GM19193 (cell line): ENCODE measurements at regions not wholly inside any gene's neighbourhood (a gene's known extent, or its start where the extent isn't known, plus 50 kb on each side); places are given as distances from the start of the nearest gene placed in this dataset.

Source experiments
- POLR2A ChIP-seq: IDR thresholded peaks from 4 replicates; pipeline ENCODE4 v1.6.1; 2011; ENCODE audit not compliant: insufficient read depth, insufficient read length; ENCODE audit errors: extremely low read depth

DNA sequence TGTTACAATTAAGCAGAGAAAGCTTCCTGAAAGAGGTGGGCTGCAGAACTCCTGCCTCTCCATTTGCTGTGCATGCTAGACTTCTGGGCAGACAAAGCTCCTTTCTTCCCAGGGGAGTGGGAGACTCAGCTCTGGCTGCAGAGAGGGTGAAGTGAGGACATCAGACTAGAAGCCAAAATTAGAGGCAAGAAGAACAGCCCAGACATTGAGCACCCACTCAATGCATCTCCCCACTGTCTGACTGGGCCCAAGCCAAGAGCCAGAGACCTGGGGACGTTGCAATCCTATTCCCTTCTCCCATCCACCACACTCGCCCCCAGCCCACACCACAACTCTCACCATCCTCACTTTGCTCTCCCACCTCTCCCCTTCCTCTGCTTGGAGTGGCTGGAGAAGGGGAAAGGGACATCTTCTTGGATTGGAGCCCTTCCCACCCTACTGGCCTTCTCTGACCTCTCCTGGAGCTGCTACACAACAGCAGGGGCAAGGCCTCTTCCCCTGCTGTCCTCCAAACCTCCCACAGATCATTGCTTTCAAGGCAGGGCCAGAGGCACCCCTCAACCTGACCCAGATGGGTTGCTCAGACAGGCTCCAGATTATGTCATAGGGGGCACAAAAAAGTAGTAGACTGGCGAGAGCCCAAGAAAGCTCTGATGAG is 477.7 kb upstream of the CADM1 start:
- TF ChIP-seq POLR2A, result no peak

DNA sequence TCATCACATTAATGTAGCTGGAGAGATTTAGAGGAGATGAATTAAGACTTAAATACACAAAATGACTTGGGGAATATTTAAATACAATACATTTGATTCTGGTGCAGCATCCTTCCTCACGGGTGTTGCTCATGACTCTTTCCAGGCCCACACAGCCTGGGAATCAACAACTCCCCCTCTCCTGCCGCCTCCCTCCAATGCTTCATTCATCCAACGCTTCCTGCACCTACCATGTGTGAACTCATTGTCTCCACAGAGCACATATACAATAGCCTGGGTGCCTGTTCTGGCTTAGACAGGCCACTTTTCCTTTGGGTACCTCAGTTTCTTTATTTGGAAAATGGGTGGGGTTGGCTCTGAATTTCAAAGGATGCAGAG is 476.9 kb upstream of the CADM1 start:
- no peak for TF ChIP-seq POLR2A

DNA sequence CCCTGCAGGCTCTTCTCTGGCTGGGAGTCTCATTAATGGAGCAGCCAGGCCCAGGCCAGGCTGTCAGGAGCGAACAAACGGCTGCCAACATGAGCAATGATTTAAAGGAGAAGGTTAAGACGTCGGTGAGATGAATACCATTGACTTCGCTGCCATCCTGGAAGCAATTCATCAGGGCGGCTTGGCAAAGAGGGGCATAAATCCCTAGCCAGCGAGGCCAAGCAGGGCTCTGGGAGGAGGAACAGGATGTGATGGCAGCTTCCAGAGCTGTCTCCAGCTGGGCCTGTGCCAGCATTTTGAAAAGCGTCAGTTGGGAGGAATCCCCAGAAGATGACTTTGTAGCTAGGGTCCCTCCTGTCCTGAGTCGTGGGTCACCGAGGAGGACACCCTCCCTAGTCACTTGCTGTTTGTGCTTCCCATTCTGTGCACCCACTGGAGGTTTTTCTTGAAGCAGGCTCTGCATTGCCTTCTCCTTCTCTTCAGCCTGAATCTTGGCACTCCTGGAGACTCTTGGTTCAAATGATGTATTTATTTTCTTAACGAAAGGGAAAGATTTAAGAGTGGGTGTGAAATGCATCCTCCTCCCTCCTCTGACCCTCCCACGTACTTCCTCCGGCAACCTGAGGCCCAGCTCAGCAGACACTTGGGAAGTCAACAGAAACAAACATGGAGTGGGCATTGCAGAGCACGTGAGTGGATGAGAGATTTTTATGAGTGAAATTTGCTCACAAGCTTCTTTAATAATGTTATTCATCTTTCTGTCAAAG is 476.3 kb upstream of the CADM1 start:
- TF ChIP-seq POLR2A, result no peak

DNA sequence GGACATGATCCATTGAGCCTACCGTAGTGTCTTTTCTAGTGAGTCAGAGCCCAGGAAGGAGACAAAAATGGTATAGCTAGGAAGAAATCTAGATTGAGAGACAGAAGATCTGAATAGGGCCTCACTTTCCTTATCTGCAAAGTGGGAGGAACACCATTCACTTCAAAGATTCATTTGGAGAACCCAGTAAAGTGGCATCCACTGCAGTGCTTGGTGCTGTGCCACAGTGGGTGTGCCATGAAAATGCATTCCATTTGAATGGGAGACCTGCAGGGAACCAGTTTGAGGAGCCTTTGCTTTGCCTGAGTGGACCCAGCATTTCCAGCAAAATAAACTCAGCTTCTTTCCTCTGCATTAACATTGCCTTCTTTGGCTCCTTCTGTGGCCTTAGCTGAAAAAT is 470.5 kb upstream of the CADM1 start:
- TF ChIP-seq POLR2A, result no peak

DNA sequence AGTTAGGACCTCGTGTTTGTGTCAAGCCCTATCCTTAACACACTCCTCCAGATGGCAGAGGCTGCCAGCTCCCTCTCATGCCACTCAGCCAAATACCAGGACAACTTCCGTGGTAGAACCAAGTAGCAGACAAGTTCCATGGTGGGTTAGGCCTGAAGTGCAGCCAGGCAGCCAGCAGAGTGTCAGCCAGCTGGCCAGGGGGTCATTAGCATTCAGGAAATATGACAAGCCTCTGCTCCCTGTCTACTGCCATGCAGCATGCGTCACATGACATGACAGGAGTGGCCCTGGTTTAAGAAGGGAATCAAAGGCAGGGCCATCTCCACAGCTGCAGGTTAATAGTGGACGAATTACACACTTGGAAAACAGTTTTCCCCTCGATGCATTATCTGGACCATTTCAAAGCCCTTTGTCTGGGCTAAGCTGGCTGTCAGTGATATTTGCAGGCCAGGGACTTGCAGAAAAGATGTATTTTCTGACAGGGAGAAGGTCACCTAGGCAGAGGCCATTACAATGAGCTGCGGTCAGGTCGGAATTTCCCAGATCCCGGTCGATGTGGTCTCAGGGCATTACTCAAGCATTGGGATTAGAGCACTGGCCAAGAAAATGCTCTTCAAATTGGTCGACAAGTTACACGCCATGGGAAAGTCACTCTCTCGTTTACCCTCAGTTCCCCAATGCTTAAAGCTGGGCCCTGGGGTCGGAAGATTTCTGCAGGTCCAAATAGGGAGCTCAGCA is 461.7 kb upstream of the CADM1 start:
- TF ChIP-seq POLR2A, result no peak

DNA sequence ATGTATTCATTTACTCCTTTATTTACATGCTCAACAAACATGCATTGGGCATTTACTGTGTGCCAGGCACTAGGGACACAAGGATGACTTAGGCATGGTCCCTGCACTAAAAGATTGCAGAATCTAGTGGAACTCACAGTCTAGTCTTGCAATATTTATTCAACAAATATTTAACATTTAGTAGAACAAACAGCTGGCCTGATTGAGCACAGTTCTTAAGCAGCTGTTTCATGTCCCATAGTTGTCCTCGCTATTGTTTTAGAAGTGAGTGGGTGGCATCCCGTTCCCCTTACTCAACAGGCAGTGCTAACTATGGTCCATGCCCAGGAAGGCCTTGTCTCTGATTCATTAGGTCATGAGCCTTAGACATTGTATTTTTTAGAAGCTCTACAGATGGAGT is 459.9 kb upstream of the CADM1 start:
- TF ChIP-seq POLR2A, result no peak

DNA sequence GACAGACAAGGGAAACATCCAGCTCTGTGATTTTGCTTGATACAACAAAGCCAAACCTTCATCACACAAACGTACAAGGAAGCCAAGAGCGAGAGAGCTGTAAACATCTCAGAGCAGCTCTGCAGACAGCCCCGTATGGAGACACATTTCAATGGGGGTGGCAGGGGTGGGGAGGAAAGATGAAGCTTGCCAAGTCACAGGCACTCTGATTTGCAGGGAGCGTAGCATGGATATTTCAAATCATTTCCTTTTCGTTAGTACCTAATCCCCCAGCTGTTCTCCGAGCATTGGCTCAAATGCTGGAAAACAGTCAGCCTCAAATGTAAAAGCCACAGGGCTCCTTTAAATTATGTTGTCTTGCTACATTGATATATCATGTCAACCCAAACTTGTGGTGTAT is 458.9 kb upstream of the CADM1 start:
- no peak for TF ChIP-seq POLR2A

DNA sequence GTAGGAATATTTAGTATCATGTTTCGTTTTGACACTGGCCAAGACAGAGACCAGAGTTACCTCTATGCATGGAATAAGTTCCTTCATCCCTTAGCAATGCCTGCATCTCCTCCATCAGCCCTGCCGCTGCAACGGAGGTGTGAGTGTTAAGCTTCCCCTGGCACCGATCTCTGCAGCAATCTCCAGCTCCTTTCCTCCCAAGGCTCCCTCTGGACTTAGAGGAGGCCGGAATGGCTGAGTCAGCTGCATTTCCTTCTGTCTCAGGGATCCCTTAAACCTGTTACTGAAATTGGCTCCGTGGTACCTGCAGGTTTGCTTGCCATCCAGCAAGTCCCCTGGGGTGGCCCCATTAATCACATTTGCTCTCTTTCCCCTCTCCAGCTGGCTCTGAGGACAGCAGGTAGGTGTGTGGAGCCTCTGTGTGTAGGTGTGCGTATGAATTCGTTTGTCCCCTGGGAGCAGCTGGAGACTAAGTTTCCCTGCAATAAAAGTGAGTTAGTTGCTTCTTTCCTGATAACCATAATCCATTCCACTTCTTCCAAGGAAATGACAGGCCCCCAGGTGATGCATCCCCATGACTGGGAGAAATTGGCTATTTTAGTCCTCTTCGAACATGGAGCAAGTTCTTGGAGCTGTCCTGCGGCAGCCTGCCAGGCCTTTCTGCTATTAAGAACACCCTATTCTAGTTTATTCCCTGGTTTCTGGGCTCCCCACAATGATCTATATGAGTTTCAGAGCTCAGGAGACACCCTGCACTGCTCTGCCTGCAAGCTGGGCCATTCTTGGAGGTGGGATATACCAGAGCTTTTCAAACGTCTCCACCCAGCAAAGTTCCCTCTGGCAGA is 457.2 kb upstream of the CADM1 start:
- no peak for TF ChIP-seq POLR2A

DNA sequence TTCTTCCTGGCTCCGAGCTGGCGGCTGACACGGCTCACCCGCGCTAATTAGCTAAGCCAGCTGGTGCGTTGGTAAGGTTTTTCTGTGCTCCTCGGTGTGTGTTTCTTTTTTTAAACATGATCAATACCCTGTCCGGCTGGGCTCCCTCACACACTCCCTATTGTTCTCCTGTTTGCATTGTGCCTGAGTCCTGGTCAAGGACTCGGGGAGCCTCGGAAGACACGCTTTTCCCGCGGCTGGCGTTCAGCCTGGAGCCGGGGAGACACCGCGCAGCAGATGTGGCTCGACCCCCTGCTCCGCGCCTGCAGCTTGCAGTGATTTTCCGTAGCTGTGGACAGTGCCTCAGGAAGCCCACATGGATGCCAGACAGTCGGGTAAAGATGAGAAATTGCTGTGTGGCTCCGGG is 454.9 kb upstream of the CADM1 start:
- TF ChIP-seq POLR2A, result no peak

DNA sequence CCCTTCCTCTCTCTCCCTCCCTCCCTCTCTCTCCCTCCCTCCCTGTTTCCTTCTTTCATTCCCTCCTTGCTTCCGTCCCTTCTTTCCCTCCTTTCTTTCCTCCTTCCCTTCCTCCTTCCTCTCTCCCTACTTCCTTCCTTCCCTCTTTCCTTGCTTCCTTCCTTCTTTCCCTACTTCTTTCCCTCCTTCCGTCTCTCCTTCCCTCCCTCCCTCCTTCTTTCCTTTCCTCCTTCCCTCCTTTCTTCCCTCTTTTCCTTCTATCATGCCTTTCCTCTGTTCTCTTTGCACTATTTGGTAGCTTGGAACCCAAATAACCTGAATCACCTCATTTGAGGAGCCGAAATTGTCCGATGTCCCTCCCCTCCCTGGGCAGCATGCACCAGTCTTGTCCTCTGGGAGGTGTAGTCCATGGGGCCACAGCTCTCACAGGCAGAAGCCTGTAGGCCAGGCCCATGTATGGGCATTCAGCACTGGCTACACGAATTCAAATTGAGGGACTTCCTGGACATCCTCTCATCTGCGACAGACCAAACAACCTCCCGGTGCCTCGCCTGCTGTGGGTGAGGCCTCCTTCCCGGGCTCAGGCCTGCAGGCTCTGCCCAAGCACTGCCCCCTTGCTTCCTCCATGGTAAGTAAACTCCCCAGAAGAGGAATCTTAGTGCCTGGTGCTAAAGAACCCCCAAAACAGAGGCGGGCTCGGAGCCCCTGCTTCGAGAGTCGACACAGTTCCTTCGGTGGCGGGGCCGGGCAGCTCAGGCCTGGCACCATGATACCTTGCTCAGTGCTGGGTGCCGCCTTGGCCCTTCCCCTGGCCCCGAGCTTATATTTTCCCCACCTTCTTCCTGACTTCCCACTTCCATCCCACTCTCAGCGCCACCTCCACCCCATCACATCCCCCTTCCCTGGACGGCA is 454.1 kb upstream of the CADM1 start:
- TF ChIP-seq POLR2A, result no peak

DNA sequence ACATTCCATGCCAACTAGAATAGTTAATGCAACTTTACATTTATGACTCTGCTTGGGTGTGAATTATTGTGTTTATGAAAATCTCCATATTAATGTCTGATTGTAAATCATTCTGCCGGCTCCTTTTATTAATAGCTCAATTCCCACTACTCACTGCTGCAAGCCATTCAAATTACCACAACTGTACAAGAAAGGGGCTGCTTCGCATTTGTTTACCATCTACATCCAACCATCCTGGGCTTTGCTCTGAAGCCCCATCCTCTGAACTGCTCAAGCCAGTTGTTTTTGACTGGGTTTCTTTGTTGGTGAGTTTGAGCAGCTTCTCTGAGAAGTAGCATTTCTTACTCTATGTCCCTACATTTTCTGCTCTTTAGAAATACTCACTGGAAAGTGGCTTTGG is 451.6 kb upstream of the CADM1 start:
- TF ChIP-seq POLR2A, result no peak

DNA sequence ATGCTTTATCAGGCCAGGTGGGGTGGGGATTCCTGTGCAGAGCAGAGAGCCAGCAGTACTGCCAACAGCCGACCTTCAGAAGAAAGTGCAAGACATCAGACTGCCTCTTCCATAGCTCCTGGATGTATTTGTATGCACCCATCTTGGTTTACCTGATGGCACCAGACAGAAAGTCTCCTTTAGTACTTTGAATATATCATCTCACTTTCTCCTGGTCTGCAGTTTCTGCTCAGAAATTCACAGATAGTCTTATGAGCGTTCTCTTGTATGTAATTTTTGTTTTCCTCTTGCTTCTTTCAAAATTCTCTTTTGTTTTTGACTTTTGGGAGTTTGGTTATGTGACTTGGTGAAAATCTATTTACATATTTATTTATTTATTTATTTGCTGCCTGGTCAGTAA is 446.4 kb upstream of the CADM1 start:
- no peak for TF ChIP-seq POLR2A

DNA sequence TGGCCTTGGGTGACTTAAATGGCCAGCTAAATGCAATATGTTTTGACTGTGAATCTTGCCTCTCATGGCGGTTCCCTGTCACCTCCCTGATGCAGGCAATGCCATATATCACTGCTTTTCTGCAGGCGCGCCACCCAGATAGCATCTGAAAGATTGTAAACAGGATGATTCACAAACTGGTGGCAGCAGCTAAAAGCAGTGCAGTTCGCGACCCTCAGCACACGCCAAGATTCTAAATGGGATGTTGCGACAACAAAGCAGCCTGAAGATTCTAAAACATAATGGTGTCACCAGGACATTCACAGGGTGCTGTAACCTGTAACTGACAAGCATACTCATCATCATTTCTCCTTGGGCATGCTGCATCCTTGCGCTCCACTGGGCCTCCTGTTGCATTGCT is 440.4 kb upstream of the CADM1 start:
- TF ChIP-seq POLR2A, result no peak

DNA sequence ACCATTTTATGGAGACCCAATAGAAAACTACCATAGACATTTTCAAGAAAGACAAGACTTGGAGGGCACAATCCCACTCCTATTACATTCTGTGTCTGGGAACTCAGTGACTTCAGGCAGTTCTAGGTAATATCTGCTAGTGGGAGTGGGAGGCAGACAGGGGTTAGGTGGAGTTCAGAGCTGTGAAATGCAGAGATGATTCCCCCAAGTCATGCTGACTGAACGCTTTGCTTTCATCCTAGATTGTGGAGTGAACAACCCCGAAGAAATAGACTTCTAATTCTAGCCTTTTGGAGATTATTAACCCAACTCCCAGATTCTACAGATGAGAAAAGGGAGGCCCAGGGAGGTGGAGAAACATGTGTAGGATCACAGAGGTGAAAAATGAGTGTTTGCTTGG is 437.8 kb upstream of the CADM1 start:
- TF ChIP-seq POLR2A, result no peak
